IMR-90 (cell line): ENCODE measurements at regions not wholly inside any gene's neighbourhood (a gene's known extent, or its start where the extent isn't known, plus 50 kb on each side); places are given as distances from the start of the nearest gene placed in this dataset.

Experiments used
- ATAC-seq: fragments of 200-7000 bp; cut with Tn5 transposase; 2 replicates; pipeline ENCODE4 v1.9.1; 2020; ENCODE audit warnings: low read depth, mild to moderate bottlenecking, moderate library complexity
- BruUV-seq: library from RNA; stranded (reverse); fragments of 400-500 nt; replicated peaks from 2 replicates; lab custom pipeline; 2021; lab: Mats Ljungman, UMichigan
- CTCF ChIA-PET: fragments of 300-600 bp; formaldehyde crosslinking; extraction: SDS; loops from one replicate; lab custom pipeline; 2021; ENCODE audit warnings: antibody characterized with exemption; lab: Yijun Ruan, JAX
- POLR2A ChIA-PET: fragments of 300-600 bp; sonication (Branson Sonifier 250); formaldehyde crosslinking; loops from one replicate; lab custom pipeline; 2022; ENCODE audit warnings: antibody characterized with exemption; ENCODE audit not compliant: unreplicated experiment; lab: Charles Lee
- DNase-seq: peaks from one replicate; pipeline ENCODE4 v3.0.0; 2013
- H2AFZ ChIP-seq: replicated peaks from 2 replicates; pipeline ENCODE3; 2013; ENCODE audit warnings: low read length, mild to moderate bottlenecking; ENCODE audit not compliant: poor library complexity
- H2AK5ac ChIP-seq: 2 replicates; pipeline ENCODE4 v1.6.1; 2013; ENCODE audit warnings: low read depth, low read length, inconsistent platforms
- H2AK9ac ChIP-seq: replicated peaks from 2 replicates; pipeline ENCODE3; 2013; ENCODE audit warnings: mild to moderate bottlenecking, low read depth, low read length, moderate library complexity; ENCODE audit not compliant: poor library complexity
- H2BK120ac ChIP-seq: 2 replicates; pipeline ENCODE4 v1.6.1; 2013; ENCODE audit warnings: low read depth, low read length, inconsistent platforms
- H2BK15ac ChIP-seq: 3 replicates; pipeline ENCODE4 v1.6.1; 2013; ENCODE audit warnings: low read depth, low read length, inconsistent platforms
- H2BK20ac ChIP-seq: 2 replicates; pipeline ENCODE4 v1.6.1; 2013; ENCODE audit warnings: low read depth, mild to moderate bottlenecking, inconsistent platforms, low read length, moderate library complexity
- H2BK5ac ChIP-seq: 2 replicates; pipeline ENCODE4 v1.6.1; 2013; ENCODE audit warnings: mild to moderate bottlenecking, low read depth, low read length, inconsistent platforms; ENCODE audit not compliant: poor library complexity, severe bottlenecking
- H3K14ac ChIP-seq: replicated peaks from 2 replicates; pipeline ENCODE4 v1.6.1; 2013; ENCODE audit warnings: low read depth, low read length, inconsistent platforms
- H3K18ac ChIP-seq: 2 replicates; pipeline ENCODE4 v1.6.1; 2013; ENCODE audit warnings: low read depth, low read length, control low read depth
- H3K23ac ChIP-seq: 2 replicates; pipeline ENCODE4 v1.6.1; 2013; ENCODE audit warnings: low read depth, low read length, inconsistent platforms
- H3K27ac ChIP-seq: 2 replicates; pipeline ENCODE4 v1.5.1; 2013; ENCODE audit warnings: mild to moderate bottlenecking, control low read depth, low read length; ENCODE audit not compliant: insufficient read depth
- H3K27me3 ChIP-seq: 2 replicates; pipeline ENCODE4 v1.6.1; 2013; ENCODE audit warnings: low read length; ENCODE audit not compliant: control insufficient read depth, insufficient read depth
- H3K36me3 ChIP-seq: 2 replicates; pipeline ENCODE4 v1.6.1; 2013; ENCODE audit warnings: low read length, mixed read lengths; ENCODE audit not compliant: control insufficient read depth, insufficient read depth
- H3K4ac ChIP-seq: 2 replicates; pipeline ENCODE4 v1.6.1; 2013; ENCODE audit warnings: low read depth, low read length, inconsistent platforms
- H3K4me1 ChIP-seq: 2 replicates; pipeline ENCODE4 v1.6.1; 2013; ENCODE audit warnings: low read length, mixed read lengths; ENCODE audit not compliant: control insufficient read depth, insufficient read depth
- H3K4me2 ChIP-seq: 2 replicates; pipeline ENCODE4 v1.6.1; 2013; ENCODE audit warnings: low read depth, mild to moderate bottlenecking, control low read depth, low read length, moderate library complexity
- H3K4me3 ChIP-seq: 2 replicates; pipeline ENCODE4 v1.5.1; 2013; ENCODE audit warnings: low read depth, mild to moderate bottlenecking, control low read depth, low read length, moderate library complexity; ENCODE audit not compliant: insufficient read depth
- H3K56ac ChIP-seq: 2 replicates; pipeline ENCODE4 v1.6.1; 2013; ENCODE audit warnings: low read length, inconsistent platforms; ENCODE audit not compliant: insufficient read depth; ENCODE audit errors: extremely low read depth
- H3K79me1 ChIP-seq, 2 experiments: 2 replicates each; pipeline ENCODE4 v1.6.1; 2013; ENCODE audit warnings: low read length in 2 of 2, inconsistent platforms in 1 of 2, low read depth in 1 of 2
- H3K9ac ChIP-seq: 2 replicates; pipeline ENCODE4 v1.6.1; 2013; ENCODE audit warnings: low read depth, low read length, control low read depth
- H3K9me1 ChIP-seq: 2 replicates; pipeline ENCODE4 v1.6.1; 2013; ENCODE audit warnings: low read length, inconsistent platforms; ENCODE audit not compliant: insufficient read depth
- H3K9me3 ChIP-seq: 2 replicates; pipeline ENCODE4 v1.6.1; 2013; ENCODE audit warnings: low read length; ENCODE audit not compliant: control insufficient read depth, insufficient read depth
- H4K20me1 ChIP-seq: 2 replicates; pipeline ENCODE4 v1.6.1; 2013; ENCODE audit warnings: low read length, inconsistent platforms; ENCODE audit not compliant: insufficient read depth
- H4K5ac ChIP-seq: 2 replicates; pipeline ENCODE4 v1.6.1; 2013; ENCODE audit warnings: mild to moderate bottlenecking, low read depth, low read length, control low read depth
- H4K8ac ChIP-seq, 2 experiments: 2 replicates each; pipeline ENCODE4 v1.6.1; 2013; ENCODE audit warnings: low read depth in 2 of 2, low read length in 2 of 2, control low read depth in 1 of 2, inconsistent platforms in 1 of 2
- H4K91ac ChIP-seq: 2 replicates; pipeline ENCODE4 v1.6.1; 2013; ENCODE audit warnings: low read depth, low read length, inconsistent platforms; ENCODE audit not compliant: insufficient read depth
- BHLHE40 ChIP-seq: fragments of 150-350 bp; IDR thresholded peaks from 2 replicates; pipeline ENCODE4 v1.6.1; 2016; ENCODE audit warnings: mild to moderate bottlenecking, low read depth, low read length
- FOS ChIP-seq: fragments of 150-350 bp; IDR thresholded peaks from 2 replicates; pipeline ENCODE4 v1.6.1; 2016; ENCODE audit warnings: low read depth, low read length
- MAZ ChIP-seq: IDR thresholded peaks from 2 replicates; pipeline ENCODE4 v1.6.1; 2012; ENCODE audit warnings: low read depth, mild to moderate bottlenecking, low read length, improper control_type of control experiment, moderate library complexity, borderline replicate concordance
- NFE2L2 ChIP-seq: fragments of 150-350 bp; IDR thresholded peaks from 2 replicates; pipeline ENCODE4 v1.6.1; 2016; ENCODE audit warnings: low read depth, mild to moderate bottlenecking, low read length
- POLR2A ChIP-seq: IDR thresholded peaks from 2 replicates; pipeline ENCODE4 v1.6.1; 2012; ENCODE audit warnings: mild to moderate bottlenecking, low read depth, low read length
- RAD21 ChIP-seq: IDR thresholded peaks from 2 replicates; pipeline ENCODE4 v1.6.1; 2012; ENCODE audit warnings: low read length, improper control_type of control experiment
- RCOR1 ChIP-seq: IDR thresholded peaks from 2 replicates; pipeline ENCODE4 v1.6.1; 2012; ENCODE audit warnings: mild to moderate bottlenecking, low read length, improper control_type of control experiment; ENCODE audit not compliant: insufficient replicate concordance
- WGBS, 2 experiments: methylation state at CpG; one replicate each; pipeline versions ENCODE4 v1.1.5 to v1.1.7; 2013; ENCODE audit warnings: missing lambda C conversion rate in 2 of 2; ENCODE audit not compliant: insufficient read length in 1 of 2; ENCODE audit errors: extremely low coverage in 2 of 2; 5-methylcytosine and 5-hydroxymethylcytosine counted together
- dilution Hi-C: fragments of 300-500 bp; cut with HindIII; formaldehyde crosslinking; loops from one replicate; pipeline ENCODE4 v1.14.3; 2018; ENCODE audit warnings: low sequenced_read_pairs; ENCODE audit not compliant: unreplicated experiment
- in situ Hi-C: fragments of 300-500 bp; cut with MboI; formaldehyde crosslinking; loops from 3 replicates; pipeline ENCODE4 v1.14.3; 2019; ENCODE audit warnings: low sequenced_read_pairs, inconsistent platforms, mixed read lengths
- intact Hi-C: fragments of 100-400 bp; cut with micrococcal nuclease; formaldehyde crosslinking; loops from 2 replicates; pipeline ENCODE4 v1.10.0; 2022
- TF ChIP-seq, protein P1 (sequence below): fragments of 150-350 bp; IDR thresholded peaks from 2 replicates; pipeline ENCODE4 v1.6.1; 2017; ENCODE audit warnings: mild to moderate bottlenecking, antibody characterized with exemption, low read length, low read depth
- TF ChIP-seq, protein P2 (sequence below): conservative IDR thresholded peaks from 2 replicates; pipeline ENCODE4 v1.5.1; 2012; ENCODE audit warnings: mild to moderate bottlenecking, low read depth, low read length, improper control_type of control experiment

- Histone ChIP-seq H2BK20ac (no peak overlapping the region), H3K4me2 (no peak overlapping the region), H4K5ac (no peak overlapping the region), H3K9me3 (no peaks in the 10 kb centered on the region; the same call in 1 of the 2 replicates), H3K27ac (no peak overlapping the region), H3K14ac (no peak overlapping the region), H3K18ac (no peak overlapping the region), H2BK5ac (no peak overlapping the region), H3K4me3 (no peak overlapping the region), H3K4ac (no peak overlapping the region), H3K9me1 (no peaks in the 10 kb centered on the region), H2AK9ac (no peak overlapping the region), H3K56ac (no peak overlapping the region), H3K27me3 (no peaks in the 10 kb centered on the region), H2AFZ (no peak overlapping the region), H2AK5ac (no peak overlapping the region), H2BK120ac (no peak overlapping the region), H3K4me1 (no peaks in the 10 kb centered on the region), H3K23ac (no peak overlapping the region), H4K91ac (no peak overlapping the region), H2BK15ac (no peak overlapping the region), H3K79me1 (no peaks in the 10 kb centered on the region), H4K20me1 (no peaks in the 10 kb centered on the region), H4K8ac (no peak overlapping the region), H3K9ac (no peak overlapping the region), H3K36me3 (no peaks in the 10 kb centered on the region)
- intact Hi-C loops = no loop called here
- WGBS, 2 experiments = no CpG with 5 or more reads among the region's 1 CpG
- TF ChIP-seq FOS = no peak
- no peak for TF ChIP-seq RCOR1
- no peak for TF ChIP-seq RAD21
- TF ChIP-seq BHLHE40 = no peak
- TF ChIP-seq MAZ = no peak
- TF ChIP-seq, protein P1, sequence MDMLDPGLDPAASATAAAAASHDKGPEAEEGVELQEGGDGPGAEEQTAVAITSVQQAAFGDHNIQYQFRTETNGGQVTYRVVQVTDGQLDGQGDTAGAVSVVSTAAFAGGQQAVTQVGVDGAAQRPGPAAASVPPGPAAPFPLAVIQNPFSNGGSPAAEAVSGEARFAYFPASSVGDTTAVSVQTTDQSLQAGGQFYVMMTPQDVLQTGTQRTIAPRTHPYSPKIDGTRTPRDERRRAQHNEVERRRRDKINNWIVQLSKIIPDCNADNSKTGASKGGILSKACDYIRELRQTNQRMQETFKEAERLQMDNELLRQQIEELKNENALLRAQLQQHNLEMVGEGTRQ = no peak
- TF ChIP-seq, protein P2, sequence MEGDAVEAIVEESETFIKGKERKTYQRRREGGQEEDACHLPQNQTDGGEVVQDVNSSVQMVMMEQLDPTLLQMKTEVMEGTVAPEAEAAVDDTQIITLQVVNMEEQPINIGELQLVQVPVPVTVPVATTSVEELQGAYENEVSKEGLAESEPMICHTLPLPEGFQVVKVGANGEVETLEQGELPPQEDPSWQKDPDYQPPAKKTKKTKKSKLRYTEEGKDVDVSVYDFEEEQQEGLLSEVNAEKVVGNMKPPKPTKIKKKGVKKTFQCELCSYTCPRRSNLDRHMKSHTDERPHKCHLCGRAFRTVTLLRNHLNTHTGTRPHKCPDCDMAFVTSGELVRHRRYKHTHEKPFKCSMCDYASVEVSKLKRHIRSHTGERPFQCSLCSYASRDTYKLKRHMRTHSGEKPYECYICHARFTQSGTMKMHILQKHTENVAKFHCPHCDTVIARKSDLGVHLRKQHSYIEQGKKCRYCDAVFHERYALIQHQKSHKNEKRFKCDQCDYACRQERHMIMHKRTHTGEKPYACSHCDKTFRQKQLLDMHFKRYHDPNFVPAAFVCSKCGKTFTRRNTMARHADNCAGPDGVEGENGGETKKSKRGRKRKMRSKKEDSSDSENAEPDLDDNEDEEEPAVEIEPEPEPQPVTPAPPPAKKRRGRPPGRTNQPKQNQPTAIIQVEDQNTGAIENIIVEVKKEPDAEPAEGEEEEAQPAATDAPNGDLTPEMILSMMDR = no peak
- no peak for TF ChIP-seq POLR2A
- no peak for TF ChIP-seq NFE2L2
- ChIA-PET POLR2A (no interaction called here), CTCF (no interaction called here)
- no TSS peak for BruUV-seq
- no peak for ATAC-seq
- in situ Hi-C loops = no loop called here
- dilution Hi-C loops = no loop called here
- DNase-seq = no peak
These were observed 450.1 kb downstream of the LPIN1 start for GRCh38 chr2:12196495-12196894.
